ENCODE measurements at regions not wholly inside any gene's neighbourhood (a gene's known extent, or its start where the extent isn't known, plus 50 kb on each side); places are given as distances from the start of the nearest gene placed in this dataset.

GRCh38 chr13:24614306-24615080 lies 65.7 kb upstream of the ATP12A start:
- no peak for TF ChIP-seq CTCF (IDR thresholded peaks at IDR 0.05; ENCODE audit: low read length)
- TF ChIP-seq EZH2 (IDR thresholded peaks at IDR 0.05; ENCODE audit: borderline replicate concordance, low read length), result no peak
